Uterus (tissue), 2 donors: ENCODE measurements at regions not wholly inside any gene's neighbourhood (a gene's known extent, or its start where the extent isn't known, plus 50 kb on each side); places are given as distances from the start of the nearest gene placed in this dataset.

Source experiments
- CTCF ChIP-seq, 4 experiments: fragments of 200-600 bp in 2 of 4; fragments of 450-650 bp in 2 of 4; sonication (generic) in 2 of 4; IDR thresholded peaks; one replicate each; pipeline ENCODE4 v1.5.1; 2016 to 2019; ENCODE audit warnings: antibody characterized with exemption in 4 of 4, mild to moderate bottlenecking in 2 of 4, moderate library complexity in 1 of 4
- POLR2A ChIP-seq, 2 donors: fragments of 450-650 bp; IDR thresholded peaks; one replicate each; pipeline ENCODE4 v1.6.1; 2016; ENCODE audit warnings: antibody characterized with exemption in 2 of 2, mild to moderate bottlenecking in 1 of 2, moderate library complexity in 1 of 2

DNA sequence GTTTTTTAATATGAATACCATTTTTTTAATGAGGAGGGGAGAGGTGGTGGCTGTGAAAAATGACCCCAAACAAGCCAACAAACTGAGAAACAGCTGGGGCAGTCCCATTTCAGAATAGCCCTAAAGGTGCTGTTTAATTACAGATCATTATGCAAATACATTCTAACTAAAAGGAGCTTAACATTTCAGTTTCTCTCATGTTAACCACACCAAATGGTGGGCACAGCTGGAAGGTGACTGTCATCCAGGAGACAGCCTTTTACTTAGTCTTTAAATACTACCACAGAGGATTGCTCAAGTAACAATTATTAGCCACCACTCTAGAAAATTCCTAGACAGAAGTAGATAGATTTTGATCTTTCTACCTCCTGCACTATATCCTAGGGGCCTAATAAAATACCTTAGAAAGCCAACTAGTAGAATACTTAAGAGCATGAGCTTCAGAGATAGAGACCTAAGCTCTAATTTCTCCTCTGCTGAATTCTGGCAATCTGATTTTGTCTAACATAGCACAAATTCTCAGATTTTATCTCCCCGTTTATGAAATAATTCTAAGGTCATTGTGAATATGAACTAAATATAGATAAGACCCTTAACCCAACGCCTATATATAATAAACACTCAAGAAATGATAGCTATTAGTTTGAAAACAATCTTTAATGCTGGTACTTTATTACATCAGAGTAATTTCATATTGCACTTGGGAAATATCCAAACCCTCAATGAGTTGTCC lies 615.1 kb upstream of the NRSN1 start:
- TF ChIP-seq CTCF (IDR thresholded peaks at IDR 0.05): no peak
- TF ChIP-seq POLR2A (IDR thresholded peaks at IDR 0.05): no peak
